ENCODE measurements at regions not wholly inside any gene's neighbourhood (a gene's known extent, or its start where the extent isn't known, plus 50 kb on each side); places are given as distances from the start of the nearest gene placed in this dataset.

- Mint-ChIP-seq H3K9me3 (peaks cover 10% of the 10 kb centered on the region), H3K36me3 (ENCODE audit: low read depth) (peaks cover 3% of the 10 kb centered on the region)
- DNase-seq, result no peak
Observed at GRCh38 chr2:12795851-12796250, 79.1 kb downstream of the TRIB2 start.

GRCh38 chr2:12796657-12797056 is 79.9 kb downstream of the TRIB2 start:
- DNase-seq, result no peak
- Mint-ChIP-seq H3K4me3 (no peak overlapping the region), H3K4me1 (ENCODE audit: low read depth) (peaks cover 11% of the 10 kb centered on the region), H3K36me3 (ENCODE audit: low read depth) (peaks cover 7% of the 10 kb centered on the region), H3K27ac (no peak overlapping the region), H3K27me3 (ENCODE audit: low read depth) (no peaks in the 10 kb centered on the region), H3K9me3 (peaks cover 17% of the 10 kb centered on the region)
- intact Hi-C loops (cut with micrococcal nuclease), result no loop called here
- CTCF ChIA-PET, result no interaction called here

More at GRCh38 chr2:12795851-12796250, 79.1 kb downstream of the TRIB2 start:
- H3K27ac Mint-ChIP-seq, result no peak overlapping the region
- peaks cover 11% of the 10 kb centered on the region for H3K4me1 Mint-ChIP-seq (ENCODE audit: low read depth)
- CTCF ChIA-PET, result no interaction called here
- H3K27me3 Mint-ChIP-seq (ENCODE audit: low read depth), result no peaks in the 10 kb centered on the region
- H3K4me3 Mint-ChIP-seq, result no peak overlapping the region
- intact Hi-C loops (cut with micrococcal nuclease), result no loop called here

DNA sequence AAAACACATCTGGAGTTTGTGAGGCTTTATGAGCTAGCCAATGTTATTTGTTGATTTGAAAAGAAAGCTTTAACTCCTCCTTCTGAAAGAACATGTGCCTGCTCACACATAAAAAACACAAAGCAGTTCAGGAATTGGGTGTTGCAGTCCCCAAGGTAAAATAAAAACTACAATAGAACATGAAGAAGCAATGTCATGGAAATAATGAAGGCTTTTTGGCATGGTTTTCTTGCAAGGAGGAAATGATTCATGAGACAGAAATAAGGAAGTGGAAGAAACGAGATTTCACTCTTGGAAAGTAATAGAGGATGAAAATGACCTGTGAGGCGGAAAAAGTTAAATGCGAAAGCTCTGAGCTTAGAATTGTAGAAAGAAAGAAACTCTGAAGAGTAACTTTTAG is 81.1 kb downstream of the TRIB2 start:
- no peak overlapping the region for H3K4me3 Mint-ChIP-seq
- intact Hi-C loops (cut with micrococcal nuclease), result no loop called here
- no peak for DNase-seq
- H3K27me3 Mint-ChIP-seq (ENCODE audit: low read depth), result no peaks in the 10 kb centered on the region
- H3K9me3 Mint-ChIP-seq, result peaks cover 26% of the 10 kb centered on the region
- no peak overlapping the region for H3K27ac Mint-ChIP-seq
- CTCF ChIA-PET, result no interaction called here
- H3K4me1 Mint-ChIP-seq (ENCODE audit: low read depth), result peaks cover 11% of the 10 kb centered on the region
- peaks cover 7% of the 10 kb centered on the region for H3K36me3 Mint-ChIP-seq (ENCODE audit: low read depth)

DNA sequence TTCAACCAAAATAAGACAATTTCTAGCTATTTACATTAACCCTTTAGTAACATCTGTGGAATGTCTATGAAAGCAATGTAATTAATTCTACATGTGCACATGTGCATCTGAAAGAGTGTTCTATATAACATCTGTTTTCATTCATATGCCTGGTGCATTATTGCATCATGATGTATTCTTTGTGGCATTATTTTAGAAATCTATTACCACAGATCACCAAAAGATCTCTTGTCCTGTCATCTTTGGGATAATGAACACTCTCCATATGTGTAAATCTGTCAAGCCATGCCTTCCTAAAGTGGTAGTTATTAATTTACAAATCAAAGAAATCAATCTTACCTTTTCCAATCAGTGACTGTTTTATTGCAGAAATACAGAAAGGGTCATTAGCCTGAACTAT is 86.9 kb downstream of the TRIB2 start:
- Mint-ChIP-seq H3K36me3 (ENCODE audit: low read depth) (peaks cover 7% of the 10 kb centered on the region), H3K9me3 (peaks cover 26% of the 10 kb centered on the region), H3K27ac (no peak overlapping the region), H3K4me1 (ENCODE audit: low read depth) (peaks cover 12% of the 10 kb centered on the region), H3K4me3 (no peak overlapping the region), H3K27me3 (ENCODE audit: low read depth) (peaks cover 7% of the 10 kb centered on the region)
- CTCF ChIA-PET, result no interaction called here
- intact Hi-C loops (cut with micrococcal nuclease), result no loop called here
- DNase-seq, result no peak

DNA sequence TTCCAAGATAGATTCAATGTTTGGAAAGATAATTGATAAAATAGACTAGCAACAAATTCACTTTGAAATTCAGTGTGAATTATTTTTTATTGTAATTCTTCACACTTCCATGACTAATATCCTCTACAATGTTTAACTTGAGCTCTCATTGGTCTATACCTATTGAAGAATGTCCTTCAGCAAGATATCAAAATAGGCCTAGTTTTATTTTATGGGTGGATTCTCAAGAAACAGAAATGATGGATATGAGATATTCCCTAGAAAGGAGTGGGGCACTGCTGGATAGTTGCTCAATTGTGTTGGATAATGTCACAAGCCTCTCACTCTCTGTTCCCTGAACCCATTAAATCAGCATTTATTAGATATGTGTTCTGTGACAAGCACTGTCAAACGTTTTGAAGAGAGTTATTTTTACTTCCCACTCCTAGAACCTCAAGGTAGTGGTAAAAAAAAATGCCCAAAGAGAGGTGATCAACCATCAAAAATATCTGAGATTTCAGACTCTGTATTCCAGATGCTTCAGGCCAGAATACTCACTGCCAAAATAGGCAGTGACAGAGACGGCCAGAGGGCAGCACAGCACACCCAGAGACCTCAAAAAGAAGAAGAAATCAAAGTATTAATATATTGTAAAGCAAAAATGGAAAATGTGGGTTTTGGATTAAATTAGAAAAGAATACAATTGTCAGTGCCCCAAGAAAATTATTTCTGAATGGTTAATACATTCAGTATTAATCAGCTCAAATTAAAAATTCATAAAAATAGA is 87.5 kb downstream of the TRIB2 start:
- no peak for DNase-seq
- H3K4me3 Mint-ChIP-seq, result no peak overlapping the region
- H3K9me3 Mint-ChIP-seq, result peaks cover 26% of the 10 kb centered on the region
- no peak overlapping the region for H3K27ac Mint-ChIP-seq
- intact Hi-C loops (cut with micrococcal nuclease), result no loop called here
- CTCF ChIA-PET, result no interaction called here
- H3K36me3 Mint-ChIP-seq (ENCODE audit: low read depth), result peaks cover 7% of the 10 kb centered on the region
- H3K4me1 Mint-ChIP-seq (ENCODE audit: low read depth), result peaks cover 11% of the 10 kb centered on the region
- H3K27me3 Mint-ChIP-seq (ENCODE audit: low read depth), result peaks cover 7% of the 10 kb centered on the region

DNA sequence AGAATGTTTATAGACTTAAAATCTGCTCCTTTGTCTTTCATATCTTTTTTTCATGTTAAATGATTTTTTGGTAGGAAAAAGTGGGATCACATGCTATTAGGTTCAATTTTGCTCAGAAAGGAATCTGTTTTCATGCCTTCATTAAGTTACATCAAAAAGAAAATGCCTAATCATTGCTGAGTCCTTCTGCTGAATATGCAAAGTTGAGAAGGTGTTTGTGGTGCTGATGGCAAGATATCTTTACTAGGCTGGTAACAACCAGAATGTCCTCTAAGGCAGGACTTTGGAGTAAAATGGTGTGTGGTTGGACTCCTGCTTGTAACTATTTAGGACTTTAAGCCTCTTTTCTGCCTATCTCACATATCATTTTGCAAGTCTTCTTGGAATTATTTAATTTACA is 88.3 kb downstream of the TRIB2 start:
- peaks cover 7% of the 10 kb centered on the region for H3K27me3 Mint-ChIP-seq (ENCODE audit: low read depth)
- CTCF ChIA-PET, result no interaction called here
- DNase-seq, result no peak
- H3K4me3 Mint-ChIP-seq, result no peak overlapping the region
- H3K9me3 Mint-ChIP-seq, result peaks cover 24% of the 10 kb centered on the region
- H3K4me1 Mint-ChIP-seq (ENCODE audit: low read depth), result peaks cover 11% of the 10 kb centered on the region
- H3K27ac Mint-ChIP-seq, result no peak overlapping the region
- peaks cover 6% of the 10 kb centered on the region for H3K36me3 Mint-ChIP-seq (ENCODE audit: low read depth)
- intact Hi-C loops (cut with micrococcal nuclease), result no loop called here

DNA sequence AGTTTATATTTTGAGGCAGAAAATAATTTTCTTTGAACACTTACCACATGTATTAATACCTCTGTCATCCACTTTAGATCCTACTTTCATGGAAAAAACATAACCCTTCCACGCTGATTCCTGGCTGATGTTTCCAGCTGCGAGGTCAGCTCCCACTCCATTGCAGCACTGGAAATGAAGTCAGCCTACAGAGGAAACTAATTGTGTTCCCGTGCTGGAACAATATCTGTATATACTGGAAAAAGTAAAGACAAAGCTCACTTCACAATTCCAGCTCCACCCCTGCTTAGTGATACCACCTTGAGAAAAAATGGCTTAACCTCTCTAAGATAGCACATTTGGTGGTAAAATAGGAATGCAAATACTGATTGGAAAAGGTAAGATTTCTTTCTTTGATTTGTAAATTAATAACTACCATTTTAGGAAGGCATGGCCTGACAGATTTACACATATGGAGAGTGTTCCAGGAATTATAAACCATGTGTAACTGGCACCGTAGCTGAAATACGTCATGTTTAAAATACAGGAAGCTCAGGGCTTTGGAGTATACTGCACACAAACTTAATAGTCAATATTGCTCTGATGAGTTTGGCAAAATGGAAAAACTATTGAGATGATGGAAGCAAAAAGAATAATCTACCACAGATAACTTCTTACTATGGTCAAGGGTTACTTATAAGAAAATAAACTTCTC is 90.0 kb downstream of the TRIB2 start:
- Mint-ChIP-seq H3K4me3 (no peak overlapping the region), H3K4me1 (ENCODE audit: low read depth) (peaks cover 11% of the 10 kb centered on the region), H3K36me3 (ENCODE audit: low read depth) (no peaks in the 10 kb centered on the region), H3K9me3 (peaks cover 9% of the 10 kb centered on the region), H3K27me3 (ENCODE audit: low read depth) (peaks cover 7% of the 10 kb centered on the region), H3K27ac (no peak overlapping the region)
- CTCF ChIA-PET, result interaction anchor here (1.1 kb wide), 1 partner anchor 200 kb away, joined by 3 read pairs; no protein-coding TSS in a partner anchor
- intact Hi-C loops (cut with micrococcal nuclease), result no loop called here
- no peak for DNase-seq

DNA sequence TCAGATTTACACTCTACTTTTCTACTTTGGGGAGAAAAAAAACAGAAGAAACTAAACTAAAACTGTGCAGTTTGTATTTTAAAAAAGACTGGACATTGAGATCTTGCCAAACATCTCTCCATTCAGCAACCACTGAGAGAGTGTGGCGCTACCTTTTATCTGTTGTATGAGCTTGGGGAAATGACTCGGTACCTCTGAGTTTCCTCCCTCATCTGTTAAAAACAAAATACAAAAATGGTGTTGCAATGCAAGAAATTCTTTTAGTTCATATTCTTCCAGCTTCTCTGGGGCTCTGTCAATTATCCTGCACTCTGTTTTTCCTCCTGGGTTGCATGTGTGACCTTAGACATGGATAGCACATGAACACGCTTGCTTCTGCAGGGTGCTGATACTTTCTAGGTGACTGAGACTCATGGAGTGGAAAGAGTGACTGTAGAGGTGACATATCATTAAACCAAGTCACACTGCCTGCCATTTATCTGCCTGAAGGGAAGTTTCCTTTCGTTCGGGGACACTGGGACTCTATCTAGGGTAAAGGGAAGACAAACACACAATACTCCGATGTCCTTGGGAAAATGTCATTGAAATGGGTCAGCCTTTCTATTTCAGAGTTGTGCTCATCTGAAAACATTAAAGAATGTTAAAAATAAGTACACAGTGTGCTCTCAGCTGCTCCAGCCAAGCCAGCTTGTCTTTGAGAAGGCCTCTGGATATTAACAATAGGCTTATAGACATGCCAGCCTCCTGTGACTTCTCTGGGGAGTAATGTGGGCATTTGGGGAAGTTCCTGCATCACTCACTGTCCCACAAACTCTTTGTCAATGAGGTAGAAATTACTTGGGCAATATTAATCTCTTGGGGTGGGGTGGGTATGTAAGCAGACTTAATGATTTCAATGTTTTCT is 91.4 kb downstream of the TRIB2 start:
- H3K27ac Mint-ChIP-seq, result no peak overlapping the region
- H3K36me3 Mint-ChIP-seq (ENCODE audit: low read depth), result no peaks in the 10 kb centered on the region
- H3K4me1 Mint-ChIP-seq (ENCODE audit: low read depth), result peaks cover 11% of the 10 kb centered on the region
- intact Hi-C loops (cut with micrococcal nuclease), result no loop called here
- no peak for DNase-seq
- no peaks in the 10 kb centered on the region for H3K9me3 Mint-ChIP-seq
- no peak overlapping the region for H3K4me3 Mint-ChIP-seq
- peaks cover 7% of the 10 kb centered on the region for H3K27me3 Mint-ChIP-seq (ENCODE audit: low read depth)
- CTCF ChIA-PET, result interaction anchor here (1.3 kb wide), 1 partner anchor 123 kb away, joined by 6 read pairs; no protein-coding TSS in a partner anchor

DNA sequence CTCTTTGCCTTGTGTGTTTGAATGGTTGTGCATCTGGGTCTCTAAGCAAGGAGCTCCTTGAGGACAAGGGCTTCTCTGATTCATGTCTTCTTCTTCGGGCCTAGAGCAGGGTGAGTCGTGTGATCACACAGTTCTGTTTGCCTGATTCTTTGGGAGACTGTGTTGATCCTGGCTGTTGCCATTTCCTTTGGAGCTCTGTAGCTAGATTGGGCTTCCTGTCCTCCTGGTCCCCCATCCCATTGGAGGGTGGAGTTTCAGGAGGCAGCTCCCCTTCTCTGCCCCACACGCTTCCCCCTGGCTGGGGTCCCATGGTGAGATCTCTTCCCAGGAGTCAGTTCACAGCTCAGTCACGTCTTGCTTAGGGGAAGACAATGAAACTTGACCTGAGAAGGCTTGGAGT is 92.8 kb downstream of the TRIB2 start:
- H3K27ac Mint-ChIP-seq, result no peak overlapping the region
- no peaks in the 10 kb centered on the region for H3K9me3 Mint-ChIP-seq
- no peak for DNase-seq
- peaks cover 11% of the 10 kb centered on the region for H3K4me1 Mint-ChIP-seq (ENCODE audit: low read depth)
- no peak overlapping the region for H3K4me3 Mint-ChIP-seq
- intact Hi-C loops (cut with micrococcal nuclease), result no loop called here
- peaks cover 7% of the 10 kb centered on the region for H3K27me3 Mint-ChIP-seq (ENCODE audit: low read depth)
- CTCF ChIA-PET, result interaction anchor here (0.9 to 1.3 kb wide), 2 partner anchors 121 to 198 kb away, joined by 5 to 6 read pairs; no protein-coding TSS in a partner anchor
- H3K36me3 Mint-ChIP-seq (ENCODE audit: low read depth), result no peaks in the 10 kb centered on the region

DNA sequence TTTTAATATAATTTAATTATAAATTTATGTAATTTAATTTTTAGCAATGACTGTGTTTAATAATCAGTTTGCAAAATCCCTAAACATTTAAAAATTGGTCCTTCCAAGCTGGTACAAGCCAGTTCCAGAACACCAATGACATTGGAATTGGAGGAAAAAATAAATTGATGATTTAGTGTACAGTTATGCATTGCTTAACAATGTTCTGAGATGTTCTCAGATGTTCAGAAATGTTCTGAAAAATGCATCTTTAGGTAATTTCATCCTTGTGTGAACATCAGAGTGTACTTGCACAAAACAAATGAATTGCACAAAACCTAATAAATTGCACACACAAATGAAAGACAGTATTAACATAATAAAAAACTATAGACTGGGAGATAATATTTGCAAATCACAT is 95.2 kb downstream of the TRIB2 start:
- H3K27ac Mint-ChIP-seq, result no peak overlapping the region
- CTCF ChIA-PET, result no interaction called here

GRCh38 chr2:12813166-12813565 is 96.4 kb downstream of the TRIB2 start:
- no peaks in the 10 kb centered on the region for H3K9me3 Mint-ChIP-seq
- DNase-seq, result no peak
- H3K4me1 Mint-ChIP-seq (ENCODE audit: low read depth), result peaks cover 33% of the 10 kb centered on the region
- no peaks in the 10 kb centered on the region for H3K36me3 Mint-ChIP-seq (ENCODE audit: low read depth)
- intact Hi-C loops (cut with micrococcal nuclease), result no loop called here
- CTCF ChIA-PET, result no interaction called here
- no peak overlapping the region for H3K27ac Mint-ChIP-seq
- peaks cover 1% of the 10 kb centered on the region for H3K27me3 Mint-ChIP-seq (ENCODE audit: low read depth)
- no peak overlapping the region for H3K4me3 Mint-ChIP-seq

More for the DNA sequence above, 95.2 kb downstream of the TRIB2 start:
- intact Hi-C loops (cut with micrococcal nuclease), result no loop called here
- Mint-ChIP-seq H3K27me3 (ENCODE audit: low read depth) (peaks cover 4% of the 10 kb centered on the region), H3K4me1 (ENCODE audit: low read depth) (peaks cover 26% of the 10 kb centered on the region), H3K9me3 (no peaks in the 10 kb centered on the region), H3K4me3 (no peak overlapping the region), H3K36me3 (ENCODE audit: low read depth) (no peaks in the 10 kb centered on the region)
- no peak for DNase-seq

All from activated naive CD4-positive, alpha-beta T cell treated with anti-CD3 and anti-CD28 coated beads for 36 hours (primary cell).